ENCODE measurements at regions not wholly inside any gene's neighbourhood (a gene's known extent, or its start where the extent isn't known, plus 50 kb on each side); places are given as distances from the start of the nearest gene placed in this dataset.

DNA sequence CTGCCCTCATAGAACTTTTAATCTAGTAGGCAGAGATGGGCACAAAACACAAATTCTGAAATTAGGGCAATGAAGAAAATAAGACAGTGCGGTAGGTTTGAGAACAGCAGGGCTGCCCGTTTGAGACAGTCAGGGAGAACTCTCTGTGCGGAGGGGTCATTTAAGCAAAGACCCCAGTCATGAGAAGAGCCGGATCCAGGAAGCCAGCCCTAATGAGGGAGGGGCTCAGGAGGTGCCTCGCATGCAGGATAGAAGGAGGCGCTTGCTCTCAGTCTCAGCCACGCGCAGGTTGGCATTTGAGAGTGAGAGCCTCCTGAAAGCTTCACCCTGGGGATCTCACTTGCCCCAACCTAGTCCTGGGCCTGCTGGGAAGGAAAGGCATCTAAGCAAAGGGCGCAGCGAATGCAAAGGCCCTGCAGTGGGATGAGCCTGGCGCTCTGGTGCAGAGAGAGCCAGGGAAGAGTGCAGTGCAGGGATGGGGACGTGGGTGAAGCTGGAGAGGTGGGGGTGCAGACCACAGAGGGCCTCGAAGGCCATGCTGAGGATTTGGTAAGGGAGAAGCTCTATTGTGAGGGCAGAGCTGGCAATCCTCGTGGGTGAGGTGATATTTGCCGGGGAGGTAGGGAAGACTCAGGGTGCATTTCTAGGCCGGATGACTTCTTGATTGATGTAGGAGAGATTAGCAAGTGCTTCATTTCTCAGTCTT lies 130.0 kb upstream of the PTPN1 start:
- Histone ChIP-seq H3K4me3 (no peak overlapping the region), H3K27ac (replicated peaks in 1 of 4) (peak overlapping the region; percentile 81 to 86 (median 82)), H3K36me3 (no peaks in the 10 kb centered on the region), H3K9me3 (no peaks in the 10 kb centered on the region), H3K4me1 (peaks cover 21 to 59% (median 42%) of the 10 kb centered on the region in 4 donors), H3K27me3 (no peaks in the 10 kb centered on the region)
- DNase-seq (ENCODE audit: extremely low spot score), result no peak
- intact Hi-C loops (cut with DNase I), result loop anchor here (2.0 to 5.0 kb wide), 2 partner anchors 77 to 189 kb away; partner anchors contain the start of gene CEBPB
- 87% methylated on average over 16 of the region's 16 CpGs for WGBS
- TF ChIP-seq POLR2A (IDR thresholded peaks at IDR 0.05; ENCODE audit: low read depth), result no peak
- TF ChIP-seq EP300 (IDR thresholded peaks at IDR 0.05), result no peak
- TF ChIP-seq CTCF (IDR thresholded peaks at IDR 0.05), result no peak
- TF ChIP-seq POLR2AphosphoS5 (IDR thresholded peaks at IDR 0.05), result no peak

DNA sequence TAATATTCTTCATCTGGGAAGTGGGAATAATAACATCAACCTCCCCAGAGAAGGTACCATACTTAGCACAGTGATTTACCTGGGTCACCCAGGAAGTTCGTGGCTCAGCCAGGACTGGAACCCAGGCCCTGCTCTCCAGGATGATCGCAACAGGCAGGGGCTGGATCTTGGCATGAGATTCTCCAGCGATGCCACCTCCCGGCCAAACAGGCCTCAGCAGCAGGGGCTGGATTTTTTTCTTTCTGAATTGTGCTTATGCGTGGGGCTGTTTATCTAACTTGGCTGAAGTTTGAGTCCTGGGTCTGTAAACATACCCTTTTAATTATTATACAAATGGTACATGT lies 129.5 kb upstream of the PTPN1 start:
- Histone ChIP-seq H3K9me3 (no peaks in the 10 kb centered on the region), H3K4me1 (peaks cover 21 to 59% (median 42%) of the 10 kb centered on the region in 4 donors), H3K27me3 (no peaks in the 10 kb centered on the region), H3K4me3 (no peak overlapping the region), H3K36me3 (no peaks in the 10 kb centered on the region), H3K27ac (replicated peaks in 1 of 4) (peak overlapping the region; percentile 81 to 86 (median 82))
- peak; percentile 62 to 68 (median 64) for TF ChIP-seq CTCF (IDR thresholded peaks at IDR 0.05)
- no peak for TF ChIP-seq POLR2A (IDR thresholded peaks at IDR 0.05; ENCODE audit: low read depth)
- no peak for TF ChIP-seq EP300 (IDR thresholded peaks at IDR 0.05)
- peak; percentile 45 to 53 for TF ChIP-seq POLR2AphosphoS5 (IDR thresholded peaks at IDR 0.05)
- 46% methylated on average over 5 of the region's 5 CpGs for WGBS
- no peak for DNase-seq (ENCODE audit: extremely low spot score)
- intact Hi-C loops (cut with DNase I), result loop anchor here (2.0 kb wide), 1 partner anchor 190 kb away; the partner anchor contains the start of gene CEBPB

GRCh38 chr20:50381075-50381732 lies 129.0 kb upstream of the PTPN1 start:
- Histone ChIP-seq H3K4me3 (no peak overlapping the region), H3K9me3 (no peaks in the 10 kb centered on the region), H3K36me3 (no peaks in the 10 kb centered on the region), H3K4me1 (peaks cover 21 to 59% (median 42%) of the 10 kb centered on the region in 4 donors), H3K27ac (replicated peaks in 1 of 4) (peak overlapping the region in 3 of 4 donors; percentile 81 to 86 (median 82)), H3K27me3 (no peaks in the 10 kb centered on the region)
- DNase-seq (ENCODE audit: extremely low spot score), result no peak
- TF ChIP-seq POLR2AphosphoS5 (IDR thresholded peaks at IDR 0.05) (no peak), CTCF (IDR thresholded peaks at IDR 0.05) (no peak), POLR2A (IDR thresholded peaks at IDR 0.05; ENCODE audit: low read depth) (no peak), EP300 (IDR thresholded peaks at IDR 0.05) (no peak)
- intact Hi-C loops (cut with DNase I), result loop anchor here (2.0 kb wide), 1 partner anchor 190 kb away; the partner anchor contains the start of gene CEBPB
- 55% methylated on average over 7 of the region's 7 CpGs for WGBS

GRCh38 chr20:50381771-50382593 lies 128.2 kb upstream of the PTPN1 start:
- WGBS, result 76% methylated on average over 13 of the region's 13 CpGs
- Histone ChIP-seq H3K36me3 (no peaks in the 10 kb centered on the region), H3K4me3 (no peak overlapping the region), H3K4me1 (peaks cover 21 to 59% (median 42%) of the 10 kb centered on the region in 4 donors), H3K27me3 (no peaks in the 10 kb centered on the region), H3K9me3 (no peaks in the 10 kb centered on the region), H3K27ac (replicated peaks in 1 of 4) (peak overlapping the region in 2 of 4 donors; percentile 17 to 81)
- no peak for DNase-seq (ENCODE audit: extremely low spot score)
- intact Hi-C loops (cut with DNase I), result loop anchor here (2.0 kb wide), 1 partner anchor 191 kb away; the partner anchor contains the start of gene CEBPB
- TF ChIP-seq POLR2A (IDR thresholded peaks at IDR 0.05; ENCODE audit: low read depth), result no peak
- TF ChIP-seq EP300 (IDR thresholded peaks at IDR 0.05), result no peak
- no peak for TF ChIP-seq CTCF (IDR thresholded peaks at IDR 0.05)
- no peak for TF ChIP-seq POLR2AphosphoS5 (IDR thresholded peaks at IDR 0.05)

Measured in esophagus muscularis mucosa (tissue), 4 donors.